Panc1 (cell line): ENCODE measurements at regions not wholly inside any gene's neighbourhood (a gene's known extent, or its start where the extent isn't known, plus 50 kb on each side); places are given as distances from the start of the nearest gene placed in this dataset.

Source experiments
- CTCF ChIP-seq: fragments of 450-650 bp; IDR thresholded peaks from 2 replicates; pipeline ENCODE4 v1.5.1; 2017; ENCODE audit warnings: mild to moderate bottlenecking
- SIN3A ChIP-seq: IDR thresholded peaks from 2 replicates; pipeline ENCODE4 v1.6.1; 2012; ENCODE audit warnings: low read depth, mild to moderate bottlenecking, low read length, moderate library complexity, borderline replicate concordance; ENCODE audit not compliant: insufficient read depth
- TF ChIP-seq, protein P1 (sequence below), 2 experiments: IDR thresholded peaks; 2 replicates each; pipeline ENCODE4 v1.6.1; 2011 to 2012; ENCODE audit warnings: low read depth in 2 of 2, control low read depth in 1 of 2, low read length in 1 of 2, mild to moderate bottlenecking in 1 of 2, moderate library complexity in 1 of 2; ENCODE audit not compliant: insufficient read depth in 1 of 2

GRCh38 chr9:99373912-99374311, 151.8 kb downstream of the SEC61B start:
- TF ChIP-seq, protein P1, sequence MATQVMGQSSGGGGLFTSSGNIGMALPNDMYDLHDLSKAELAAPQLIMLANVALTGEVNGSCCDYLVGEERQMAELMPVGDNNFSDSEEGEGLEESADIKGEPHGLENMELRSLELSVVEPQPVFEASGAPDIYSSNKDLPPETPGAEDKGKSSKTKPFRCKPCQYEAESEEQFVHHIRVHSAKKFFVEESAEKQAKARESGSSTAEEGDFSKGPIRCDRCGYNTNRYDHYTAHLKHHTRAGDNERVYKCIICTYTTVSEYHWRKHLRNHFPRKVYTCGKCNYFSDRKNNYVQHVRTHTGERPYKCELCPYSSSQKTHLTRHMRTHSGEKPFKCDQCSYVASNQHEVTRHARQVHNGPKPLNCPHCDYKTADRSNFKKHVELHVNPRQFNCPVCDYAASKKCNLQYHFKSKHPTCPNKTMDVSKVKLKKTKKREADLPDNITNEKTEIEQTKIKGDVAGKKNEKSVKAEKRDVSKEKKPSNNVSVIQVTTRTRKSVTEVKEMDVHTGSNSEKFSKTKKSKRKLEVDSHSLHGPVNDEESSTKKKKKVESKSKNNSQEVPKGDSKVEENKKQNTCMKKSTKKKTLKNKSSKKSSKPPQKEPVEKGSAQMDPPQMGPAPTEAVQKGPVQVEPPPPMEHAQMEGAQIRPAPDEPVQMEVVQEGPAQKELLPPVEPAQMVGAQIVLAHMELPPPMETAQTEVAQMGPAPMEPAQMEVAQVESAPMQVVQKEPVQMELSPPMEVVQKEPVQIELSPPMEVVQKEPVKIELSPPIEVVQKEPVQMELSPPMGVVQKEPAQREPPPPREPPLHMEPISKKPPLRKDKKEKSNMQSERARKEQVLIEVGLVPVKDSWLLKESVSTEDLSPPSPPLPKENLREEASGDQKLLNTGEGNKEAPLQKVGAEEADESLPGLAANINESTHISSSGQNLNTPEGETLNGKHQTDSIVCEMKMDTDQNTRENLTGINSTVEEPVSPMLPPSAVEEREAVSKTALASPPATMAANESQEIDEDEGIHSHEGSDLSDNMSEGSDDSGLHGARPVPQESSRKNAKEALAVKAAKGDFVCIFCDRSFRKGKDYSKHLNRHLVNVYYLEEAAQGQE (IDR thresholded peaks at IDR 0.05; ENCODE audit: insufficient read depth in 1 of 2, low read depth in 2 of 2, low read length in 1 of 2), result no peak
- TF ChIP-seq CTCF, result no peak
- no peak for TF ChIP-seq SIN3A
